AG04450 (cell line): ENCODE measurements at regions not wholly inside any gene's neighbourhood (a gene's known extent, or its start where the extent isn't known, plus 50 kb on each side); places are given as distances from the start of the nearest gene placed in this dataset.

Source experiments
- CTCF ChIA-PET: fragments of 300-600, 350-600 bp; formaldehyde crosslinking; extraction: SDS; loops from one replicate; lab custom pipeline; 2022; ENCODE audit warnings: antibody characterized with exemption, inconsistent platforms; lab: Charles Lee
- POLR2A ChIA-PET: fragments of 350-600 bp; formaldehyde crosslinking; extraction: SDS; loops from one replicate; lab custom pipeline; 2021; ENCODE audit warnings: antibody characterized with exemption, inconsistent platforms; lab: Yijun Ruan, JAX
- DNase-seq: peaks from one replicate; pipeline ENCODE4 v3.0.0-alpha.2; 2011; ENCODE audit warnings: low read depth, low spot score
- H3K27ac ChIP-seq: one replicate; pipeline ENCODE4 v1.5.1; 2012; ENCODE audit warnings: low read depth, low read length, control low read depth
- H3K27me3 ChIP-seq: one replicate; pipeline ENCODE4 v1.6.0; 2012; ENCODE audit warnings: low read length; ENCODE audit not compliant: control insufficient read depth, insufficient read depth
- H3K4me3 ChIP-seq: 2 replicates; pipeline ENCODE4 v1.5.1; 2011; ENCODE audit warnings: mild to moderate bottlenecking, low read depth, low read length, control low read depth
- H3K9me3 ChIP-seq: 2 replicates; pipeline ENCODE4 v1.5.1; 2012; ENCODE audit warnings: low read length; ENCODE audit not compliant: control insufficient read depth, insufficient read depth
- CTCF ChIP-seq: IDR thresholded peaks from 2 replicates; pipeline ENCODE4 v1.5.1; 2011; ENCODE audit warnings: low read depth, low read length, control low read depth, inconsistent platforms

- peaks cover 3% of the 10 kb centered on the region; the same call in 1 of the 2 replicates for H3K9me3 ChIP-seq
- H3K4me3 ChIP-seq: no peak overlapping the region
- no peak for DNase-seq
- POLR2A ChIA-PET: no interaction called here
- CTCF ChIA-PET: no interaction called here
- H3K27ac ChIP-seq: no peak overlapping the region
- no peaks in the 10 kb centered on the region for H3K27me3 ChIP-seq
- no peak for TF ChIP-seq CTCF
Measured at GRCh38 chr16:59204589-59204988, 470.5 kb upstream of the GOT2 start.

GRCh38 chr16:59202233-59202862 lies 468.2 kb upstream of the GOT2 start:
- TF ChIP-seq CTCF: no peak
- DNase-seq: no peak
- ChIA-PET POLR2A (no interaction called here), CTCF (no interaction called here)
- H3K4me3 ChIP-seq: no peak overlapping the region
- no peaks in the 10 kb centered on the region for H3K27me3 ChIP-seq
- peaks cover 3% of the 10 kb centered on the region; the same call in 1 of the 2 replicates for H3K9me3 ChIP-seq
- H3K27ac ChIP-seq: no peak overlapping the region

GRCh38 chr16:59201821-59202220 lies 467.7 kb upstream of the GOT2 start:
- no peaks in the 10 kb centered on the region for H3K27me3 ChIP-seq
- peaks cover 3% of the 10 kb centered on the region; the same call in 1 of the 2 replicates for H3K9me3 ChIP-seq
- no peak overlapping the region for H3K27ac ChIP-seq
- no peak overlapping the region for H3K4me3 ChIP-seq
- CTCF ChIA-PET: no interaction called here
- DNase-seq: no peak
- TF ChIP-seq CTCF: no peak
- POLR2A ChIA-PET: no interaction called here

DNA sequence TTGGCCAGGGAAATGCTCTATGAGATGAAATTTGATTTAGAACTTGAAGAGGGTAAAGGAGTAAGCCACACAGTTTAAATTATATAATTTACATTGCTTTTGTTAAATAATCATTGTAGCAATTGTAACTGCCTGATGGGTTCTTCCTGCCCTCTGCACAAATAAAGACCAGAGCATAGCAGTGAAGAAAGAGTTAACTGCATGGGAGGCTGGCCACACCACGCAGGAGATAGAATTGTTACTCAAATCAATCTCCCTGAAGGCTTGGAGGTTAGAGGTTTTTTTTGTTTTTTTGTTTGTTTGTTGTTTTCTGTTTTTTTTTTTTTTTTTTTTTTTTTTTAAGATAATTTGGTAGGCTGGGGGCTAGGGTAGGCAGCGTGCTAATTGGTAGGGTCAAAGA lies 467.0 kb upstream of the GOT2 start:
- POLR2A ChIA-PET: no interaction called here
- DNase-seq: no peak
- Histone ChIP-seq H3K9me3 (peaks cover 3% of the 10 kb centered on the region; the same call in 1 of the 2 replicates), H3K4me3 (no peak overlapping the region), H3K27ac (no peak overlapping the region), H3K27me3 (no peaks in the 10 kb centered on the region)
- no peak for TF ChIP-seq CTCF
- CTCF ChIA-PET: no interaction called here

GRCh38 chr16:59198487-59198886 lies 464.4 kb upstream of the GOT2 start:
- Histone ChIP-seq H3K9me3 (no peaks in the 10 kb centered on the region), H3K27ac (no peak overlapping the region), H3K4me3 (no peak overlapping the region), H3K27me3 (no peaks in the 10 kb centered on the region)
- ChIA-PET POLR2A (no interaction called here), CTCF (no interaction called here)
- TF ChIP-seq CTCF: no peak
- no peak for DNase-seq
